CD4-positive, CD25-positive, alpha-beta regulatory T cell (primary cell): ENCODE measurements at regions not wholly inside any gene's neighbourhood (a gene's known extent, or its start where the extent isn't known, plus 50 kb on each side); places are given as distances from the start of the nearest gene placed in this dataset.

ENCODE experiments used
- ATAC-seq, 2 donors: fragments of 150-1000 bp; cut with Tn5 transposase; one replicate each; pipeline ENCODE4 v1.10.0; 2021; ENCODE audit warnings: low read depth in 2 of 2, moderate number of reproducible peaks in 2 of 2, moderate library complexity in 1 of 2
- DNase-seq, 3 donors: peaks; one replicate each; pipeline versions ENCODE4 v3.0.0 to v3.0.0-alpha.2; 2012 to 2022; ENCODE audit warnings: mixed read lengths in 1 of 3
- H3K27ac ChIP-seq: one replicate; pipeline ENCODE4 v1.7.0; 2013; ENCODE audit warnings: mild to moderate bottlenecking, low read length; ENCODE audit not compliant: insufficient read depth, poor library complexity, severe bottlenecking
- H3K27me3 ChIP-seq: one replicate; pipeline ENCODE4 v1.7.0; 2013; ENCODE audit warnings: low read length; ENCODE audit not compliant: control insufficient read depth, insufficient read depth
- H3K36me3 ChIP-seq: one replicate; pipeline ENCODE4 v1.7.0; 2013; ENCODE audit warnings: mild to moderate bottlenecking, low read length, moderate library complexity; ENCODE audit not compliant: control insufficient read depth, insufficient read depth
- H3K4me1 ChIP-seq: 2 replicates; pipeline ENCODE4 v1.7.0; 2013; ENCODE audit warnings: mild to moderate bottlenecking, low read length; ENCODE audit not compliant: insufficient read depth, control insufficient read depth, poor library complexity, severe bottlenecking
- H3K4me3 ChIP-seq: one replicate; pipeline ENCODE4 v1.7.0; 2013; ENCODE audit warnings: low read depth, mild to moderate bottlenecking, low read length, moderate library complexity
- H3K9me3 ChIP-seq, 2 experiments: 1 replicate in 1 of 2; 2 replicates in 1 of 2; pipeline ENCODE4 v1.7.0; 2013; ENCODE audit warnings: low read length in 2 of 2, mild to moderate bottlenecking in 1 of 2, moderate library complexity in 1 of 2; ENCODE audit not compliant: control insufficient read depth in 2 of 2
- H3K27ac Mint-ChIP-seq, 3 donors: one replicate each; pipeline ENCODE4 v1.8.0; 2020 to 2022; ENCODE audit warnings: mild to moderate bottlenecking in 3 of 3, mixed read lengths in 3 of 3, moderate library complexity in 2 of 3
- H3K27me3 Mint-ChIP-seq: one replicate; pipeline ENCODE4 v1.8.0; 2022; ENCODE audit warnings: mild to moderate bottlenecking, mixed read lengths
- H3K36me3 Mint-ChIP-seq: one replicate; pipeline ENCODE4 v1.8.0; 2020; ENCODE audit warnings: mixed read lengths
- H3K4me1 Mint-ChIP-seq, 4 donors: one replicate each; pipeline ENCODE4 v1.8.0; 2020 to 2022; ENCODE audit warnings: mixed read lengths in 4 of 4, mild to moderate bottlenecking in 1 of 4
- H3K4me3 Mint-ChIP-seq, 4 donors: one replicate each; pipeline ENCODE4 v1.8.0; 2020 to 2022; ENCODE audit warnings: mild to moderate bottlenecking in 4 of 4, mixed read lengths in 4 of 4, moderate library complexity in 3 of 4
- H3K9me3 Mint-ChIP-seq, 7 donors: one replicate each; pipeline ENCODE4 v1.8.0; 2020 to 2022; ENCODE audit warnings: mixed read lengths in 7 of 7, mild to moderate bottlenecking in 3 of 7, moderate library complexity in 2 of 7

DNA sequence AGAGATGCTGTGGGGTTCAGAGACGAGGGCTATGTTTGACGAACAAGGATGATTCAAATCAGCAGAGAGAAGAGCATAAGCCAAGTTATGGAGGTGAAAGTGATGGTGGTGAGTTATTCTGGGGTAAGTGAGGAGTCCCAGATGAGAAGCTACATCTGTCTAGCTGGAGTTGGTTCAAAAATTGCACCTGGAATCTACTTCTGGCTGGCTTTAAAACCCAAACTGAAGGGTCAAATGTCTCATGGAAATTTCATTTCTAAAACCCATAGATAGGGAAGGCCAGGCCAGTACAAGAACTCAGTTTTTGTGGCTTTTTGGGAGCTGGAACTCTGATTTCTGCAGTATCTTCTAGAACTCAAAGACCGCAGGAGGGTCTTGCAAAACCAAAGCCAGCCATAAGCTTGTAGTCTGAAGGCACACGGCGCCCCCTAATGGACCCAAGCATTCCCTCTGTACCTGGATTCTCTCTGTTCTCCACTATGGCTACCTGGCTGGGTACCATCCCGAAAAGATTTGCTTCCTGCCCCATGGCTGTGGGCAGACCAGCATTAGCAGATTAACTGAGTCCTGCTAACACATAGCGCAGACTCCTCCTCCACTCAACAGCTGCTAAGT, 229.1 kb upstream of the SLC14A2 start:
- Histone ChIP-seq H3K27me3 (peaks cover 3% of the 10 kb centered on the region), H3K36me3 (no peaks in the 10 kb centered on the region), H3K4me1 (no peaks in the 10 kb centered on the region), H3K27ac (no peak overlapping the region), H3K9me3 (no peaks in the 10 kb centered on the region), H3K4me3 (no peak overlapping the region)
- Mint-ChIP-seq H3K4me1 (no peaks in the 10 kb centered on the region), H3K4me3 (no peak overlapping the region), H3K9me3 (peaks cover 0 to 3% (median 0%) of the 10 kb centered on the region in 7 donors), H3K27ac (no peak overlapping the region), H3K27me3 (peaks cover 12% of the 10 kb centered on the region), H3K36me3 (no peaks in the 10 kb centered on the region)
- DNase-seq, result peak in 1 of 3 donors; percentile 6
- ATAC-seq, result no peak

DNA sequence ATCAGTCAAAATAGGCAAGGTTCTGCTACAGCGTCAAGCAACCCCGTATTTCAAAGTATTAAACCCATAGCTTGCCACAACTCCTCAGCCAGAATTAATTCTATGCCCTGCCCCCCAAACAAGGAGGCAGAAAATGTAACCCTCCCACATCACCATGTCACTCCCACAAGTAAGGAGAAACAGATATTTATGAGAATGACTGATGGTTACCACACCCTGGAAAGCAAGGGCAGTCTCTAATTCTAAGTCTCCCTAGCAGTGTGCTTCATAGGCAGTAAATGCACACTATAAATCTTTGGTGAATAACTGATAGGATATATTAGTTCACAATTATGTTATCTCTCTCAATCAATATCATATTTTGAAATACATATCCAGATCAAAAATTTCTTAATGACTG, 228.0 kb upstream of the SLC14A2 start:
- H3K27me3 ChIP-seq, result no peaks in the 10 kb centered on the region
- Mint-ChIP-seq H3K4me1 (no peaks in the 10 kb centered on the region), H3K27me3 (peaks cover 12% of the 10 kb centered on the region), H3K4me3 (no peak overlapping the region), H3K27ac (no peak overlapping the region), H3K9me3 (peaks cover 0 to 3% (median 0%) of the 10 kb centered on the region in 7 donors), H3K36me3 (no peaks in the 10 kb centered on the region)
- no peak overlapping the region for H3K27ac ChIP-seq
- H3K9me3 ChIP-seq, result no peaks in the 10 kb centered on the region
- DNase-seq, result no peak
- H3K4me1 ChIP-seq, result no peaks in the 10 kb centered on the region
- no peak overlapping the region for H3K4me3 ChIP-seq
- no peak for ATAC-seq
- no peaks in the 10 kb centered on the region for H3K36me3 ChIP-seq

DNA sequence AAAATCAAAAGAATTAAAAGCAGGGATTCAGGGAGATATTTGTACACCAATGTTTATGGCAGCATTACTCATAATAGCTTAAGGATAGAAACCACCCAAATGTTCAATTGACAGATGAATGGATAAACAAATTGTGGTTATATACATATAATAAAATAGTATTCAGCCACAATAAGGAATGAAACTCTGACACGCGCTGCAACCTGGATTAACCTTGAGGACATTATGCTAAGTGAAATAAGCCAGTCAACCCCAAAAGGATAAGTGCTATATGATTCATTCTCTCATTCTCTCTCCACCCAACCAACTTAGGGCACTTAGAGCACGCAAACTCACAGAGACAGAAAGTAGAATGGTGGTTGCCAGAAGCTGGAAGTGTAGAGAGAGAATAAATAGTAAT, 216.8 kb upstream of the SLC14A2 start:
- H3K27ac Mint-ChIP-seq, result no peak overlapping the region
- DNase-seq, result no peak
- peaks cover 0 to 1% (median 0%) of the 10 kb centered on the region in 7 donors for H3K9me3 Mint-ChIP-seq
- H3K36me3 Mint-ChIP-seq, result no peaks in the 10 kb centered on the region
- H3K27me3 Mint-ChIP-seq, result peaks cover 4% of the 10 kb centered on the region
- Histone ChIP-seq H3K4me1 (no peaks in the 10 kb centered on the region), H3K36me3 (no peaks in the 10 kb centered on the region), H3K9me3 (no peaks in the 10 kb centered on the region), H3K27ac (no peak overlapping the region), H3K27me3 (peaks cover 2% of the 10 kb centered on the region), H3K4me3 (no peak overlapping the region)
- no peaks in the 10 kb centered on the region for H3K4me1 Mint-ChIP-seq
- no peak for ATAC-seq
- no peak overlapping the region for H3K4me3 Mint-ChIP-seq

DNA sequence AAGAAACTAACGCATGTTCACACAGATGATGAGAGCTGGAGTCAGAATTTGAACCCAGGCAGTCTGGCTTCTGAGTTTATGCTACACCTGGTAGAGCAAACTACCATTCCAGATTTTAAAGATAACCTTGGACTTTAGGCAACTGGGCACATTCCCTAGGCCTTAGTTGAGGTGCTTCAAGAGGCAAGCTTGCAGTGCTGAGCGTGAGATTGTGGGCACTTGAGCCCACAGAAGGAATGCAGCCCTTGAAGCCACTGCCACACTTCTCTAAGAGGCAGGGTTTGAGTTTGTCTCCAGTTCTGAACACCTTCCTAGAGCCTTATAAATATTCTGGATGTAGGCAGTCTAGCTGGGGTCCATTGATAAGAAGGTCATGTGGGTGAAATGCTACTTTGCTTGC, 216.1 kb upstream of the SLC14A2 start:
- no peaks in the 10 kb centered on the region for H3K4me1 Mint-ChIP-seq
- peaks cover 4% of the 10 kb centered on the region for H3K27me3 Mint-ChIP-seq
- H3K27ac Mint-ChIP-seq, result no peak overlapping the region
- H3K9me3 Mint-ChIP-seq, result peaks cover 0 to 2% (median 0%) of the 10 kb centered on the region in 7 donors
- ATAC-seq (no peak), DNase-seq (no peak)
- Histone ChIP-seq H3K9me3 (no peaks in the 10 kb centered on the region), H3K4me3 (no peak overlapping the region), H3K4me1 (no peaks in the 10 kb centered on the region), H3K36me3 (no peaks in the 10 kb centered on the region), H3K27me3 (no peaks in the 10 kb centered on the region), H3K27ac (no peak overlapping the region)
- no peaks in the 10 kb centered on the region for H3K36me3 Mint-ChIP-seq
- no peak overlapping the region for H3K4me3 Mint-ChIP-seq

DNA sequence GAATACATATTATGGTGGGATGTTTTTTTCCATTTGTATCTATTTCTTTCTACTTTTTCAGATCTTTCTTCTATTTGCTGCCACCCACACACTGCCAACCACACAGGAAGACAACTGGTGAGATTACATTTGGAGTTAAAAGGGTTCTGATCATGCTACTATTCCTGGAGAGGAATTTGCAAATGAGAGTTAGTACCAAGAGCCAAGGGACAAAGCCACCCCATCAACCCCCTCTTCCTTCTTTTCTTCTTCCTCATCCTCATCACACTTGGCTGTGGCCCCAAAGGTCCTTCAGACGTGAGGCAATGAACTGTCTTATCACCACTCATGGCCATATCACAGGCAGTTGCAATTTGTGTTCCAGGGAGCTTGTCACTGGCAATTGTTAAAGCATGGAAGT, 215.6 kb upstream of the SLC14A2 start:
- ATAC-seq (no peak), DNase-seq (no peak)
- H3K9me3 ChIP-seq, result no peaks in the 10 kb centered on the region
- peaks cover 4% of the 10 kb centered on the region for H3K27me3 Mint-ChIP-seq
- H3K27ac ChIP-seq, result no peak overlapping the region
- peaks cover 0 to 1% (median 0%) of the 10 kb centered on the region in 7 donors for H3K9me3 Mint-ChIP-seq
- no peaks in the 10 kb centered on the region for H3K27me3 ChIP-seq
- no peak overlapping the region for H3K4me3 ChIP-seq
- no peaks in the 10 kb centered on the region for H3K4me1 ChIP-seq
- no peak overlapping the region for H3K27ac Mint-ChIP-seq
- H3K36me3 ChIP-seq, result no peaks in the 10 kb centered on the region
- no peak overlapping the region for H3K4me3 Mint-ChIP-seq
- H3K4me1 Mint-ChIP-seq, result no peaks in the 10 kb centered on the region
- H3K36me3 Mint-ChIP-seq, result no peaks in the 10 kb centered on the region

DNA sequence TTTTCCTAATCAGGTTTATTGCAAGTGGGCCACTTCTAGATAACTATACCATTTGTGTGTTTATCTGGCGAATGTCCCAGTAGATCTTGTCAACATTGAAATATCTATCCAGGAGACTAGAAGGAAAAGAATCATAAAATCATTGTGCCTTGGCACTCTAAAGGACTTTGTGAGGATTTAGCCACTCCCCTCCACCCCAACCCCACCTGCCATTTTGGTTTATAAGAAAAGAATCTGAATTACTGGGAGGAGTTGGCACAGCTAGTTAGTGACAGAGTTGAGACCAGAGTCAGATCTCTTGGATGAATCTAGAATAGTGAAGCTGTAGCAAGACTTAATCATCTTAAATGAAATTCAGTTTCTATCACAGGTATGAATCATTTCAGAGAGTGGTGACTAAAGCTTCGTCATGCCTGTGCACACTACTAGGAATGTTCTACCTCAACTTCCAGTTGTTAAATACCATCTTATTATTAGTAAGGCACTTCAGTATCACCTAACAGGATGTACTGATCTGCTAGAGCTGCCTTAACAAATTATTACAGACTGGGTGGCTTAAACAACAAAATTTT, 212.7 kb upstream of the SLC14A2 start:
- Mint-ChIP-seq H3K36me3 (no peaks in the 10 kb centered on the region), H3K27me3 (peaks cover under 1% of the 10 kb centered on the region), H3K9me3 (peaks cover 0 to 1% (median 0%) of the 10 kb centered on the region in 7 donors), H3K4me3 (no peak overlapping the region), H3K4me1 (no peaks in the 10 kb centered on the region), H3K27ac (no peak overlapping the region)
- DNase-seq (no peak), ATAC-seq (no peak)
- H3K27me3 ChIP-seq, result no peaks in the 10 kb centered on the region
- no peaks in the 10 kb centered on the region for H3K9me3 ChIP-seq
- no peak overlapping the region for H3K4me3 ChIP-seq
- H3K4me1 ChIP-seq, result no peaks in the 10 kb centered on the region
- H3K36me3 ChIP-seq, result no peaks in the 10 kb centered on the region
- H3K27ac ChIP-seq, result no peak overlapping the region

DNA sequence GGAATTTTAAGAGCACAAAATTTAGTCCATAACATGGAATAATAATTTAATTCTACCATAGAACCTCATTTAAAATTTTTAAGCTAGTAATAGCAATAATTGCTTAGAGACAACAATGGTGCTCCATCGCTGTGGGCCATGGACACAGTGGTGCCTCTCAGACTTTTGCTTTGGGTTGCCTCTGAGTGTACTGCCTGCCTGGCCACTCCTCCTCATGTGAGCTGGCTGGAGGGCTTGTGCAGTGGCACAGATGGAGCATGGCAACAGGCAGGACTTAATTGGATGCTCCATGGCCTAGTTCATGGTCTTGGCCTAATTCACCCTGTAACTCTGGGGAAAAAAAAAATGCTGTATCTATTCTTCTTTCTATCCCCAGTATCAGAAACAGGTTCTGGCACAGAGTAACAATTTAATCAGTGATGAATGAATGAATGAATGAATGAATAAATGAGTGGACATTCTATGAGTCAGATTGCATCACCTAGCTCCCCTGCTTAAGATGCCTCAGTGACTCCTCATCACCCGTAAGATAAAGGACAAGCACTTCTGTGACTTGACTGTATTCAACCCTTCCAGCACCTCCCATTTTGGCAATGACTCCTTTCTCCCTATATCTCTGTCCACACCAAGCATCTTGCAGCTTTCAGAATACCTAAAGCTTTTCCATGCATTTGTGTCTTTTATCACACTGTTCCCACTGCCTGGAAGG, 211.8 kb upstream of the SLC14A2 start:
- no peak for DNase-seq
- H3K4me1 ChIP-seq, result no peaks in the 10 kb centered on the region
- Mint-ChIP-seq H3K27ac (no peak overlapping the region), H3K4me3 (no peak overlapping the region), H3K4me1 (no peaks in the 10 kb centered on the region), H3K9me3 (peaks cover 0 to 1% (median 0%) of the 10 kb centered on the region in 7 donors), H3K36me3 (no peaks in the 10 kb centered on the region), H3K27me3 (no peaks in the 10 kb centered on the region)
- no peak overlapping the region for H3K27ac ChIP-seq
- no peaks in the 10 kb centered on the region for H3K27me3 ChIP-seq
- ATAC-seq, result no peak
- H3K36me3 ChIP-seq, result no peaks in the 10 kb centered on the region
- H3K4me3 ChIP-seq, result no peak overlapping the region
- H3K9me3 ChIP-seq, result no peaks in the 10 kb centered on the region

DNA sequence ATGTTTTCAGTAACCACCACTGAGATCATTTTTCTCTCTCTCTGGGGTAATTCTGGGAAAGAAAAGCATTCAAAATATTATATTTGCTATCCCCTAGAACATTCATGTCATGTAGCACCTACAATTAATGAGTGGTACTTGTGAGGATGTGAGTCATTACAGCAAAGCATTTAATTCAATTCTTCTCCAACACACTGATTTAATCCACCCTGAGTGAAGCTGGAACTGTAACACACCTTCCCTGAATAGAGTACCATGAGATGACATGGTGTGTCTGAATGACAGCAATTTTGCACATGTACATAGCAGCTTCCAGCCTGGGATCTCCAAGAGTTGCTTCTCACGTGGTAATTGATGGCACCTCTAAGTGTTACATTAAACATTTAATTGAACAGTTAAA, 207.1 kb upstream of the SLC14A2 start:
- no peak for ATAC-seq
- Mint-ChIP-seq H3K27ac (no peak overlapping the region), H3K27me3 (no peaks in the 10 kb centered on the region), H3K4me3 (no peak overlapping the region), H3K36me3 (no peaks in the 10 kb centered on the region), H3K4me1 (no peaks in the 10 kb centered on the region), H3K9me3 (peaks cover 0 to 1% (median 0%) of the 10 kb centered on the region in 7 donors)
- Histone ChIP-seq H3K4me3 (no peak overlapping the region), H3K9me3 (no peaks in the 10 kb centered on the region), H3K4me1 (no peaks in the 10 kb centered on the region), H3K27ac (no peak overlapping the region), H3K27me3 (no peaks in the 10 kb centered on the region), H3K36me3 (no peaks in the 10 kb centered on the region)
- no peak for DNase-seq
